GM12891 (cell line): ENCODE measurements at regions not wholly inside any gene's neighbourhood (a gene's known extent, or its start where the extent isn't known, plus 50 kb on each side); places are given as distances from the start of the nearest gene placed in this dataset.

ENCODE experiments used
- POLR2A ChIP-seq: IDR thresholded peaks from 2 replicates; pipeline ENCODE4 v1.6.1; 2011; ENCODE audit warnings: low read depth, low read length, control low read depth
- POLR2AphosphoS5 ChIP-seq: IDR thresholded peaks from 2 replicates; pipeline ENCODE4 v1.6.1; 2011; ENCODE audit warnings: low read depth, low read length, control low read depth
- POU2F2 ChIP-seq: IDR thresholded peaks from 2 replicates; pipeline ENCODE4 v1.6.1; 2011; ENCODE audit warnings: low read depth, mild to moderate bottlenecking, control low read depth, low read length, moderate library complexity
- SPI1 ChIP-seq: IDR thresholded peaks from 2 replicates; pipeline ENCODE4 v1.6.1; 2011; ENCODE audit warnings: low read depth, low read length, control low read depth
- TAF1 ChIP-seq: IDR thresholded peaks from 2 replicates; pipeline ENCODE4 v1.6.1; 2011; ENCODE audit warnings: low read depth, low read length, control low read depth

GRCh38 chr13:23985060-23985459 lies 87.8 kb upstream of the C1QTNF9B start:
- TF ChIP-seq TAF1 (no peak), POLR2A (no peak), POLR2AphosphoS5 (no peak), POU2F2 (no peak), SPI1 (no peak)
